Ramos (cell line): ENCODE measurements at regions not wholly inside any gene's neighbourhood (a gene's known extent, or its start where the extent isn't known, plus 50 kb on each side); places are given as distances from the start of the nearest gene placed in this dataset.

Source experiments
- in situ Hi-C: fragments of 300-500 bp; cut with MboI; formaldehyde crosslinking; loops from one replicate; pipeline ENCODE4 v1.14.3; 2022; ENCODE audit warnings: low sequenced_read_pairs; ENCODE audit not compliant: unreplicated experiment

DNA sequence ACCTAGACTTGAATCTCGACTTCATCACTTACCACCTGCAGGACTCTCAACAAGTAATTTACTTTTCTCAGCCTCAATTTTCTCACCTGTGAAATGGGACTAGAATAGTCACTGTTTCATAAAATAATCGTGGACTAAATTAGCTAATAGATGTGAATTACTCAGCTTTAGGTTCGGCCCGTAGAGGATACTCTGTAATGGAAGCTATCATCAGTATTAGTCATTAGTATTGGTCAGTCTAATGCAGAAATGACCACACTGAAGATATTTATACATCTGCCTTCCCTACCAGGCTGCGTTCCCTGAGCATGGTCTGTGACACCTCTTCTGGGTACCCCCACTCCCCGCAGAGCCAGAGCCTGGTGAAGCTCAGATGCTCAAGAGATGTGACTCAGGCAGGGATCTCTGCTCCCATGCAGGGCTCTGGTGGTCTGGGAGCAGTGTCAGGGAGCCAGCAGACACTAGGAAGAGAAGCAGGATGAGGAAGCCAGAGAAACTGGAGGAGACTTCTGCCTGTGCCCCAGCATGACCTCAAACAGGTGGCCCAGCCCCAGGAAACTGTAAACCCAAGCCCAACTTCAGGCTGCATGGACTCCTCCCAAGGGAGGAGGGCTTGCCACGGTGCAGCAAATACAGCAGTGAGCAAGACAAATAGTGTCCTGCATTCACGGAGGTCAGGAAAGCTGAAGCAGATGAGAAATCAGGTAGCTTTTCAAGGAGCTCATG, 88.0 kb upstream of the E2F8 start:
- in situ Hi-C loops, result no loop called here

GRCh38 chr11:19327280-19327679, 86.5 kb upstream of the E2F8 start:
- in situ Hi-C loops, result no loop called here

- in situ Hi-C loops, result no loop called here
These were observed 85.8 kb upstream of the E2F8 start for GRCh38 chr11:19326499-19326898.

GRCh38 chr11:19323502-19323901, 82.8 kb upstream of the E2F8 start:
- in situ Hi-C loops, result no loop called here

DNA sequence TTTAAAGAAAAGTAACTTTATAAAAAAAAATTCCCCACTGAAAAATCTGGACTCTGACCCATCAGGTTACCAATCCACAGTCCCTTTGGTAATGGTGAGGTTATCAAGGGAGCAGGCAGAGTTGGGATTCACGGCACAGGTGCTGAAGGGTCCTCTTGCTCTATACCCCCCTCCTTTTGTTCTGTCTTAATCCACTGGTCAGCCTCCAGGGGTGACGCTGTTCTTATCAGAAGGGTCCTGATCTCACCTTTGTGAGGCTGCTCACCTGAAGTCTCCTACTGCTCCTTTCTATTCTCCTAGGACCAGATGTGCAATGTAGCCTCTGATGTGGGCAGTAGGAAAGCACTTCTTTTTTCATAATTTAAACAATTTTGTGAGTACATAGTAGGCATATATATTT, 80.6 kb upstream of the E2F8 start:
- in situ Hi-C loops, result no loop called here

DNA sequence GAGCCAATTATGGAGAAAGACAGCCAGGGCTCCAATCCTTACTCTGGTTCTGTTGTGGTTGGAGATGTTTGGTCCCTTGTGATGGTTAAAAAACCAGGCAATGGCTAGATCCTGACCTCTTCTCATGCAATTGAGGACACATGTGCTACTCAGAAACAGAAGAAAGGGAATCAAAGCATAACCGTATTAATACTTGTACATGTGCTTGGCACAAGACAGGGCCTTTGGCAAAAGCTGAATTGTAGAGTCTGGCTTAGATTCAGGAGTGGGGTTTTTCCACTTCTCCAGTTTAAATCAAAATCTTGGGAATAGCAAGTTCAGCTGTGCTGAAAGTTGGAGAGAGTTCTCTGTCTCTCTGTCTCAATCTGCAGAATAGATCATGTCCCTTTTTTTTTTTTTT, 80.1 kb upstream of the E2F8 start:
- in situ Hi-C loops, result no loop called here

DNA sequence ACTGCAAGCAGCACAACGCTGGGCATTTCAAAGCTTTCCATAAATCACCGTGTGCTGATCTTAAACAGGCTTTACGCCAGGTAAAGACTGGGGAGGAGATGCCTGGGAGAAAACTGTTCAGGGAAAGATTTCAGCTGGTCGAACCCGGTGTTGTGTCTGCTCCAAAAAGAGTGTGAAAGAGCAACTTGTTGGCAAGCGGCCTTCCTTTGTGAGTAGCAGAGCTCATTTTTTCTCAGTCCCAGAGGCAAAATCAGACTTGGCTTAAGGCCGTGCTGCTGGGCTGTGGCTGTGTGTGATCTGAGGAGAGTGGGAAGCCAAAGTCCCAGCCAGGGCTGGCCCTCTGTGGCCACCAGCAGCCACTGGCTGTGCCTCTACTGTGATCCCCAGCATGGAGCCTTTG, 75.7 kb upstream of the E2F8 start:
- in situ Hi-C loops, result loop anchor here (5.0 kb wide), 1 partner anchor 231 kb away; no protein-coding TSS in a partner anchor

DNA sequence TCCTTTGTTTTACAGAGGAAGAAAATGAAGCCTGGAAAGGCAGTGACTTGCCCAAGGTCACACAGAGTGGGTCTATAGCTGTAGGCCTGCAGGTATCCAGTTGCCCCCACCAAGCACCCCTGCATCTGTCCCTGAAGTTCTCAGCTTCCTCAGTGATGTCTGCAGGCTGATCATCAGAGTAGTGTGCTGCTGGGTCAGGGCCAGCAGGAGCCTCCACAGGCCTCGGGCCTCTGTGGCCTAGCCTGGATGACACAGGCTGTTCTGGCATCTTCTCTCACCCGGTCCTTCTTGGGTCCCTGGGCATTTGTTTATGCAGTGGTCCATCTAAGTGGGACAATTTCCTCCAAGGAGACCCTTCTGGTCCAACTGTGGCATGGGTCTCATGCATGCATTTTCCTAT, 74.8 kb upstream of the E2F8 start:
- in situ Hi-C loops, result loop anchor here (5.0 kb wide), 1 partner anchor 232 kb away; no protein-coding TSS in a partner anchor

DNA sequence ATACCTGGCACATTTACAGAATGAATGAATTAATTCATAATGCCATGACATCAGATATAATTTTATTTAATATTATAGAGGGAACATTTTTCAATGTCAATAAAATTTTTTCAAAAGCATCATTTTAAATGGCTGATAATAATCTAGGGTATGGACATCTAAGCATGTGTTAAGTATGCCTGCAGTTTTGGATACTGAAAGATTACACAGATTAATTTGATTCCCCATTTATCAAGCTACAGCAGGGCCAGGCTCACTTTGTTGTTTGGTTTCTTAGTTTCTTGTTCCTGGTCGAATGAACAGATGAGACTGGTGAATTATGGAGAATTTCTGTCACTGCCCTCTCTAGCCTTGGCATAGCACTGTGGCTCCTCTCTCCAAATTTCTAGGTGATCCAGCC, 72.4 kb upstream of the E2F8 start:
- in situ Hi-C loops, result no loop called here

- in situ Hi-C loops, result no loop called here
These were observed 70.7 kb upstream of the E2F8 start for GRCh38 chr11:19311308-19312030.

GRCh38 chr11:19307498-19307897, 66.8 kb upstream of the E2F8 start:
- in situ Hi-C loops, result no loop called here

GRCh38 chr11:19306179-19306944, 65.6 kb upstream of the E2F8 start:
- in situ Hi-C loops, result no loop called here

DNA sequence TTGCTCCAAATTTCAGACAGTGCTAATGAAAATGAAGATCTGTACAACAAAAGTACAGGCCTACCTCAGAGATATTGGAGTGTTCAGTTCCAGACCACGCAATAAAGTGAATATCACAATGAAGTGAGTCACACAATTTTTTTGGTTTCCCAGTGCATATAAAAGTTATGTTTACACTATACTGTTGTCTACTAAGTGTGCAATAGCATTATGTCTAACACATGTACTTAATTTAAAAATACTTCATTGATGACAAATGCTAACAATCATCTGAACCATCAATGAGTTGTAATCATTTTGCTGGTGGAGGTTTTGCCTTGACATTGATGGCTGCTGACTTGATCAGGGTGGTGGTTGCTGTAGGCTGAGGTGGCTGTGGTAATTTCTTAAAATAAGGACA, 60.6 kb upstream of the E2F8 start:
- in situ Hi-C loops, result no loop called here

- in situ Hi-C loops, result no loop called here
These were observed 53.7 kb upstream of the E2F8 start for GRCh38 chr11:19294444-19294843.

DNA sequence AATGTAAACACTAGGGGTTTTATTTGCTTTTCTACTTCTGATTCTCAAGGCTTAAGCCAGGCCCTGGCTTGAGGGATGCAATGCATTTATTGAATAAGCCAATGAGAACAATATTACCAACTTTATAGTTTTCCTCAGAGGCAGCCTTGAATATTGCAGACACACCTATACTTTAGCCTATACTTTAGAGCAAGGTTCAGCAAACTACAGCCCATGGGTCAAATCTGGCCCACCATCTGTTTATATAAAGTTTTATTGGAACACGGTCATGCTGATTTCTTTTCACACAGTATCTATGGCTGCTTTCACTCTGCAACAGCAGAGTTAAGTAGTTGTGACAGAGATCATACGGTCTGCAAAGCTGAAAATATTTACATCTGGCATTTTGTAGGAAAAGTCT, 50.3 kb upstream of the E2F8 start:
- in situ Hi-C loops, result no loop called here
